ENCODE measurements at regions not wholly inside any gene's neighbourhood (a gene's known extent, or its start where the extent isn't known, plus 50 kb on each side); places are given as distances from the start of the nearest gene placed in this dataset.

DNA sequence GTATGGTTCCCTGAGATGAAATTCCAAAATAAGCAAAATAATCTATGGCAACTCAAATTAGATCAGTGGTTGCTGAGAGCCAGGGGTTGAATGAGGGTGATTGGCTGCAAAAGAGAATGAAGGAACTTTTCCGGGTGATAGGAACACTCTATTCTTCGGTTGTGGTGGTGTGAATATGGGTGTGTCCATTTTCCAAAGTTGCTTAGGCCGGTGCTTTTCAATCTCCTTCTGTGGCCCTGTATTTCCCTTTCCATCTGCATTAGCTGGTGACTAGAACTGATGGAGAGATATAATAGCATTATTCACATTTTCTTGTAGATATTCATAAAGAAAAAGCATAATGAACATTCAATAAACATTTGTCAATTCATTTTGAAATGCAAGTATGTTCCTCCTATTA is 382.9 kb downstream of the TFEC start:
- DNase-seq (ENCODE audit: low spot score in 2 of 2): no peak
- H3K36me3 ChIP-seq: no peaks in the 10 kb centered on the region
- no peaks in the 10 kb centered on the region for H3K4me1 ChIP-seq
- H3K27me3 ChIP-seq: no peaks in the 10 kb centered on the region
- H3K4me3 ChIP-seq: no peak overlapping the region
- no peak overlapping the region for H3K27ac ChIP-seq
- TF ChIP-seq, protein P1, sequence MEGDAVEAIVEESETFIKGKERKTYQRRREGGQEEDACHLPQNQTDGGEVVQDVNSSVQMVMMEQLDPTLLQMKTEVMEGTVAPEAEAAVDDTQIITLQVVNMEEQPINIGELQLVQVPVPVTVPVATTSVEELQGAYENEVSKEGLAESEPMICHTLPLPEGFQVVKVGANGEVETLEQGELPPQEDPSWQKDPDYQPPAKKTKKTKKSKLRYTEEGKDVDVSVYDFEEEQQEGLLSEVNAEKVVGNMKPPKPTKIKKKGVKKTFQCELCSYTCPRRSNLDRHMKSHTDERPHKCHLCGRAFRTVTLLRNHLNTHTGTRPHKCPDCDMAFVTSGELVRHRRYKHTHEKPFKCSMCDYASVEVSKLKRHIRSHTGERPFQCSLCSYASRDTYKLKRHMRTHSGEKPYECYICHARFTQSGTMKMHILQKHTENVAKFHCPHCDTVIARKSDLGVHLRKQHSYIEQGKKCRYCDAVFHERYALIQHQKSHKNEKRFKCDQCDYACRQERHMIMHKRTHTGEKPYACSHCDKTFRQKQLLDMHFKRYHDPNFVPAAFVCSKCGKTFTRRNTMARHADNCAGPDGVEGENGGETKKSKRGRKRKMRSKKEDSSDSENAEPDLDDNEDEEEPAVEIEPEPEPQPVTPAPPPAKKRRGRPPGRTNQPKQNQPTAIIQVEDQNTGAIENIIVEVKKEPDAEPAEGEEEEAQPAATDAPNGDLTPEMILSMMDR (IDR thresholded peaks at IDR 0.05): no peak
- no peak for TF ChIP-seq POLR2A (IDR thresholded peaks at IDR 0.05)
- TF ChIP-seq POLR2AphosphoS5 (IDR thresholded peaks at IDR 0.05): no peak
- TF ChIP-seq EP300 (IDR thresholded peaks at IDR 0.05): no peak
- 84% methylated on average over 3 of the region's 3 CpGs for WGBS
- no peaks in the 10 kb centered on the region for H3K9me3 ChIP-seq

DNA sequence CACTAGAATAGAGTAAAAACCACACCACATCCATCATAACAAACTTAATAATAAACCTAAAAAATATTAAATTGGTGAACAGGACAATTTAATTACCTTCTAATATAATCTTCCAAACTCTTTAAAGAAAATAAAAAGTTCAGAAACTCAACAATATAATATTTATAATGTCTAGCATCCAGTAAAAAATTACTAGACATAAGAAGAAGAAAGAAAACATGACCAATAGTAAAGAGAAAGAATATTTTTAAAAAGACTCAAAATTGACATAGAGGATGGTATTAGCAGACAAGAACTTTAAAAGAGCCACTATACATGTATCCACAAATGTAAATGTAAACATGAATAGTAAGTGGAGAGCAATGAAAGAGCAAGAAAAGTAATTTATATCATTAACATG is 388.4 kb downstream of the TFEC start:
- Histone ChIP-seq H3K9me3 (no peaks in the 10 kb centered on the region), H3K4me1 (no peaks in the 10 kb centered on the region), H3K27me3 (no peaks in the 10 kb centered on the region), H3K4me3 (no peak overlapping the region), H3K36me3 (no peaks in the 10 kb centered on the region), H3K27ac (no peak overlapping the region)
- DNase-seq (ENCODE audit: low spot score in 2 of 2): no peak
- TF ChIP-seq POLR2A (IDR thresholded peaks at IDR 0.05): no peak
- no peak for TF ChIP-seq POLR2AphosphoS5 (IDR thresholded peaks at IDR 0.05)
- no peak for TF ChIP-seq EP300 (IDR thresholded peaks at IDR 0.05)
- TF ChIP-seq, protein P1 (IDR thresholded peaks at IDR 0.05): no peak

DNA sequence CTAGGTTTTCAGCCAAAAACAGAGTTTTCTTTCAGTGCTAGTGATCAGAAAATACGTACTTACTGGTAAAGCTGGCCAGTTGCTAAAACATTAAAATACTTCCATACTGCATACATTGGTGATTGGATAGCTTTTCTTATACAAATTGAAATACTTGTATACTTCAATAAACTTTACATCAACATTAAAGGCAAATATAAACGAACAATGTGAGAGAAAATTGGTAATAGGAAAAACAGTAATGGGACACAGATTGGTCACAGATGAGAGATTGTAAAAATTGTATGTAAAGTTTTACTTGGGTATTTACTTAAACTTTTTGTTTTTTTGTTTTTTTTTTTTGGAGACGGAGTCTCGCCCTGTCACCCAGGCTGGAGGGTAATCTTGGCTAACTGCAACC is 391.7 kb downstream of the TFEC start:
- 80% methylated on average over 4 of the region's 4 CpGs for WGBS
- H3K4me3 ChIP-seq: no peak overlapping the region
- H3K9me3 ChIP-seq: no peaks in the 10 kb centered on the region
- H3K27me3 ChIP-seq: no peaks in the 10 kb centered on the region
- no peaks in the 10 kb centered on the region for H3K4me1 ChIP-seq
- TF ChIP-seq POLR2A (IDR thresholded peaks at IDR 0.05) (no peak), EP300 (IDR thresholded peaks at IDR 0.05) (no peak)
- DNase-seq (ENCODE audit: low spot score in 2 of 2): no peak
- H3K27ac ChIP-seq: no peak overlapping the region
- no peaks in the 10 kb centered on the region for H3K36me3 ChIP-seq

DNA sequence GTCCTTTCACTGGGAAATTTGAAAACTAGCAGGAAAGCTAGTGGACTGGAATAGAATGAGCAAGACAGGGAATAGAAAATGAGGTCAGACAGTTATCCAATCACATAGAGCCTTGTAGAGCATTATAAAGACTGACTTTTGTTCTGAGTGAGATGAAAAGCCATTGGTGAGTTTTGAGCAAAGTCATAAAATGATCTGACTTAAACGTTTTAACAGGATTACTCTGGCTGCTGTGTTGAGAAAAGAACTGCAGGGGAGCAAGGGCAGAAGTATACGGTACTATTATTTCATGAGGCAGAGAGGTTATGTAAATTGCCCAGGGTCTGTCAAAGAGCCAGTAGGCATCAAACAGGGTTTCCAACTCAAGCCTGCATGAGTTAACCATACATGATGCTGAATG is 393.4 kb downstream of the TFEC start:
- no peaks in the 10 kb centered on the region for H3K36me3 ChIP-seq
- H3K9me3 ChIP-seq: no peaks in the 10 kb centered on the region
- no peak for TF ChIP-seq POLR2A (IDR thresholded peaks at IDR 0.05)
- TF ChIP-seq EP300 (IDR thresholded peaks at IDR 0.05): no peak
- TF ChIP-seq POLR2AphosphoS5 (IDR thresholded peaks at IDR 0.05): no peak
- TF ChIP-seq, protein P1 (IDR thresholded peaks at IDR 0.05): no peak
- no peak for DNase-seq (ENCODE audit: low spot score in 2 of 2)
- H3K4me3 ChIP-seq: no peak overlapping the region
- no peak overlapping the region for H3K27ac ChIP-seq
- WGBS: 54% methylated on average over 2 of the region's 2 CpGs
- no peaks in the 10 kb centered on the region for H3K4me1 ChIP-seq
- no peaks in the 10 kb centered on the region for H3K27me3 ChIP-seq

DNA sequence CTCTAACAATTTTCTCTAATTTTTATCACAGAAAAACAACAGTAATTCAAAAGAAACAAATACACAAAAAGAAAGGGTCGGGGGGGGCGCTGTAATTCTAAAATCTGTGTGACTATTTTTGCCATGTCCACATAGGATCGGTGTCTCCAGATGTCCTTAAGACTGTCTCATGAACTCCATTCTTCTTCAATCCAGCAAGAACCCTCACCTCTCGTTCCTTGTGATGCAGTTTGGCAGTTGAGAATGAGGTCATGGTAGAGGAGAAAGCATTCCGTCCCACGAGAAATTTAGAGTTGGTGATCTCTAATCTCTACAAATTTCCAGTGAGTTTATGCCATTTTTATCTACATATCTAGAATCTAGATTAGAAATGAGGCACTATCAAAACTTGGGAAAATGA is 394.7 kb downstream of the TFEC start:
- H3K4me1 ChIP-seq: no peaks in the 10 kb centered on the region
- no peaks in the 10 kb centered on the region for H3K27me3 ChIP-seq
- H3K27ac ChIP-seq: no peak overlapping the region
- WGBS: 68% methylated on average over 6 of the region's 6 CpGs
- no peaks in the 10 kb centered on the region for H3K9me3 ChIP-seq
- no peaks in the 10 kb centered on the region for H3K36me3 ChIP-seq
- no peak for DNase-seq (ENCODE audit: low spot score in 2 of 2)
- no peak for TF ChIP-seq POLR2A (IDR thresholded peaks at IDR 0.05)
- TF ChIP-seq, protein P1 (IDR thresholded peaks at IDR 0.05): no peak
- no peak for TF ChIP-seq EP300 (IDR thresholded peaks at IDR 0.05)
- no peak for TF ChIP-seq POLR2AphosphoS5 (IDR thresholded peaks at IDR 0.05)
- H3K4me3 ChIP-seq: no peak overlapping the region

DNA sequence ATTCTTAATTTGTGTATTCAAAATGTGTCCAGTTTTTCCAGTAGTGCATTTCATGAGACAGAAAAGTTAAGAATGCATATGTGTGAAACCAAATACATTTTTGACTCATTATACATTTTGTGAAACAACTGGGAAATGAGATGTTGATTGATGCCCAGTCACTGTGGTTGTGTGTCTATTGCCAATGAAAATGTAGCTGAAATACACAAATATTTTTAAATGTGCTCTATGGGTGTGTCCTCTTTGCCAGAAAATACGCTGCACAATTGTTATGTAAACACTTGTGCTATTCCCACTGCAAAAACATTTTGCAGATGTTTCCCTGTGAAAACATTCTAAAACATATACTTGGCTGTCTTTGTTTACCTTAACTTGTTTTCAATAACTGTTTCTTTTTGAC is 395.2 kb downstream of the TFEC start:
- TF ChIP-seq, protein P1 (IDR thresholded peaks at IDR 0.05): no peak
- TF ChIP-seq EP300 (IDR thresholded peaks at IDR 0.05) (no peak), POLR2A (IDR thresholded peaks at IDR 0.05) (no peak)
- H3K36me3 ChIP-seq: no peaks in the 10 kb centered on the region
- 33% methylated on average over 1 of the region's 1 CpG for WGBS
- no peaks in the 10 kb centered on the region for H3K4me1 ChIP-seq
- H3K27ac ChIP-seq: no peak overlapping the region
- no peak overlapping the region for H3K4me3 ChIP-seq
- no peaks in the 10 kb centered on the region for H3K27me3 ChIP-seq
- H3K9me3 ChIP-seq: no peaks in the 10 kb centered on the region
- no peak for DNase-seq (ENCODE audit: low spot score in 2 of 2)

Data from suprapubic skin (tissue), 4 donors.